Mesenchymal stem cell (in vitro differentiated cells and primary cell): ENCODE measurements at regions not wholly inside any gene's neighbourhood (a gene's known extent, or its start where the extent isn't known, plus 50 kb on each side); places are given as distances from the start of the nearest gene placed in this dataset.

ENCODE experiments used
- DNase-seq: peaks from one replicate; pipeline ENCODE4 v3.0.0-alpha.2; 2013
- H2AFZ ChIP-seq: one replicate; pipeline ENCODE4 v1.6.1; 2013; ENCODE audit warnings: low read depth, mild to moderate bottlenecking, control low read depth, inconsistent platforms, low read length, moderate library complexity
- H2AK5ac ChIP-seq: 2 replicates; pipeline ENCODE4 v1.6.1; 2013; ENCODE audit warnings: low read length, moderate library complexity, mild to moderate bottlenecking, inconsistent platforms; ENCODE audit not compliant: severe bottlenecking
- H2BK120ac ChIP-seq: one replicate; pipeline ENCODE4 v1.6.1; 2013; ENCODE audit warnings: low read depth, mild to moderate bottlenecking, inconsistent platforms, low read length, moderate library complexity
- H2BK12ac ChIP-seq, 2 experiments: one replicate each; pipeline ENCODE4 v1.6.1; 2013; ENCODE audit warnings: inconsistent platforms in 2 of 2, low read length in 2 of 2, mild to moderate bottlenecking in 2 of 2, moderate library complexity in 2 of 2, control low read depth in 1 of 2
- H2BK15ac ChIP-seq: one replicate; pipeline ENCODE4 v1.6.1; 2013; ENCODE audit warnings: mild to moderate bottlenecking, low read depth, inconsistent platforms; ENCODE audit not compliant: poor library complexity, severe bottlenecking
- H2BK5ac ChIP-seq: 2 replicates; pipeline ENCODE4 v1.6.1; 2013; ENCODE audit warnings: low read depth, mild to moderate bottlenecking, low read length, control low read depth, inconsistent platforms; ENCODE audit not compliant: poor library complexity, severe bottlenecking
- H3K14ac ChIP-seq, 2 experiments: one replicate each; pipeline ENCODE4 v1.6.1; 2013; ENCODE audit warnings: inconsistent platforms in 2 of 2, low read length in 2 of 2, control low read depth in 1 of 2, mild to moderate bottlenecking in 1 of 2, moderate library complexity in 1 of 2
- H3K18ac ChIP-seq, 2 experiments: one replicate each; pipeline ENCODE4 v1.6.1; 2013; ENCODE audit warnings: inconsistent platforms in 2 of 2, low read length in 2 of 2, control low read depth in 1 of 2, low read depth in 1 of 2, mild to moderate bottlenecking in 1 of 2
- H3K23ac ChIP-seq, 2 experiments: one replicate each; pipeline ENCODE4 v1.6.1; 2013; ENCODE audit warnings: inconsistent platforms in 2 of 2, low read length in 2 of 2, mild to moderate bottlenecking in 2 of 2, moderate library complexity in 2 of 2, control low read depth in 1 of 2
- H3K27ac ChIP-seq: 2 replicates; pipeline ENCODE4 v1.5.1; 2013; ENCODE audit warnings: mild to moderate bottlenecking, moderate library complexity, low read length, control low read depth, inconsistent platforms; ENCODE audit not compliant: poor library complexity, severe bottlenecking
- H3K27me3 ChIP-seq, 2 experiments: 2 replicates each; pipeline versions ENCODE4 v1.6.1 to v1.7.0; 2013; ENCODE audit warnings: low read length in 2 of 2, mild to moderate bottlenecking in 2 of 2, moderate library complexity in 2 of 2, control low read depth in 1 of 2, inconsistent platforms in 1 of 2; ENCODE audit not compliant: control insufficient read depth in 1 of 2, insufficient read depth in 1 of 2
- H3K36me3 ChIP-seq, 2 experiments: 2 replicates each; pipeline versions ENCODE4 v1.6.1 to v1.7.0; 2013; ENCODE audit warnings: low read length in 2 of 2, control low read depth in 1 of 2, inconsistent platforms in 1 of 2, low read depth in 1 of 2, mild to moderate bottlenecking in 1 of 2; ENCODE audit not compliant: insufficient read depth in 2 of 2, control insufficient read depth in 1 of 2
- H3K4ac ChIP-seq, 2 experiments: one replicate each; pipeline ENCODE4 v1.6.1; 2013; ENCODE audit warnings: inconsistent platforms in 2 of 2, low read length in 2 of 2, mild to moderate bottlenecking in 2 of 2, moderate library complexity in 2 of 2, control low read depth in 1 of 2, low read depth in 1 of 2
- H3K4me1 ChIP-seq: 2 replicates; pipeline ENCODE4 v1.6.1; 2013; ENCODE audit warnings: low read depth, low read length, control low read depth; ENCODE audit not compliant: control insufficient read depth, insufficient read depth
- H3K4me2 ChIP-seq: 2 replicates; pipeline ENCODE4 v1.6.1; 2013; ENCODE audit warnings: low read length, mild to moderate bottlenecking, inconsistent platforms; ENCODE audit not compliant: poor library complexity, severe bottlenecking
- H3K4me3 ChIP-seq, 2 experiments: 2 replicates each; pipeline versions ENCODE4 v1.5.1 to v1.7.0; 2013; ENCODE audit warnings: low read length in 2 of 2, mild to moderate bottlenecking in 2 of 2, control low read depth in 1 of 2, low read depth in 1 of 2; ENCODE audit not compliant: insufficient read depth in 1 of 2
- H3K79me1 ChIP-seq: replicated peaks from 2 replicates; pipeline ENCODE4 v1.6.1; 2013; ENCODE audit warnings: mild to moderate bottlenecking, control low read depth, low read length, inconsistent platforms; ENCODE audit not compliant: poor library complexity, severe bottlenecking
- H3K9ac ChIP-seq: 2 replicates; pipeline ENCODE4 v1.7.0; 2013; ENCODE audit warnings: mild to moderate bottlenecking, low read length, moderate library complexity
- H3K9me3 ChIP-seq: 2 replicates; pipeline ENCODE4 v1.7.0; 2013; ENCODE audit warnings: mild to moderate bottlenecking, low read length; ENCODE audit not compliant: control insufficient read depth
- H4K8ac ChIP-seq: one replicate; pipeline ENCODE4 v1.6.1; 2013; ENCODE audit warnings: inconsistent platforms, mild to moderate bottlenecking, low read length, moderate library complexity
- H4K91ac ChIP-seq: one replicate; pipeline ENCODE4 v1.6.1; 2013; ENCODE audit warnings: mild to moderate bottlenecking, low read length, inconsistent platforms
- WGBS: methylation state at CpG from one replicate; pipeline ENCODE4 v1.1.7; 2013; ENCODE audit warnings: mixed read lengths; 5-methylcytosine and 5-hydroxymethylcytosine counted together

GRCh38 chr9:1300941-1301340, 250.8 kb downstream of the DMRT2 start:
- Histone ChIP-seq H3K14ac (no peak overlapping the region), H2BK12ac (no peak overlapping the region)

GRCh38 chr9:1303932-1304331, 253.8 kb downstream of the DMRT2 start:
- Histone ChIP-seq H3K9me3 (no peaks in the 10 kb centered on the region), H3K79me1 (no peaks in the 10 kb centered on the region), H3K4me2 (no peak overlapping the region), H3K36me3 (no peaks in the 10 kb centered on the region), H3K23ac (no peak overlapping the region), H3K14ac (no peak overlapping the region), H4K8ac (no peak overlapping the region), H3K9ac (no peak overlapping the region), H3K27me3 (no peaks in the 10 kb centered on the region), H2AK5ac (no peak overlapping the region), H2BK15ac (no peak overlapping the region), H2BK120ac (no peak overlapping the region), H2AFZ (no peak overlapping the region), H3K4ac (no peak overlapping the region), H3K27ac (no peak overlapping the region), H2BK5ac (no peak overlapping the region), H3K18ac (no peak overlapping the region), H4K91ac (no peak overlapping the region), H2BK12ac (no peak overlapping the region), H3K4me3 (no peak overlapping the region), H3K4me1 (no peaks in the 10 kb centered on the region)
- 27% methylated on average over 2 of the region's 3 CpGs for WGBS
- no peak for DNase-seq

More at GRCh38 chr9:1300941-1301340, 250.8 kb downstream of the DMRT2 start:
- no peak for DNase-seq
- no CpG with 5 or more reads among the region's 1 CpG for WGBS
- no peaks in the 10 kb centered on the region for H3K36me3 ChIP-seq
- H3K18ac ChIP-seq: no peak overlapping the region
- H2BK120ac ChIP-seq: no peak overlapping the region
- H2BK5ac ChIP-seq: no peak overlapping the region
- H3K27ac ChIP-seq: no peak overlapping the region
- H2AK5ac ChIP-seq: no peak overlapping the region
- H4K91ac ChIP-seq: no peak overlapping the region
- H3K4ac ChIP-seq: no peak overlapping the region
- H3K4me3 ChIP-seq: no peak overlapping the region
- H2AFZ ChIP-seq: no peak overlapping the region
- no peak overlapping the region for H2BK15ac ChIP-seq
- no peaks in the 10 kb centered on the region for H3K27me3 ChIP-seq
- H3K79me1 ChIP-seq: no peaks in the 10 kb centered on the region
- no peaks in the 10 kb centered on the region for H3K4me1 ChIP-seq
- no peak overlapping the region for H3K23ac ChIP-seq
- no peak overlapping the region for H4K8ac ChIP-seq
- no peak overlapping the region for H3K9ac ChIP-seq
- H3K9me3 ChIP-seq: no peaks in the 10 kb centered on the region
- H3K4me2 ChIP-seq: no peak overlapping the region

GRCh38 chr9:1311462-1312042, 261.4 kb downstream of the DMRT2 start:
- no CpG with 5 or more reads among the region's 2 CpGs for WGBS
- no peak overlapping the region for H3K18ac ChIP-seq
- no peak overlapping the region for H3K4me2 ChIP-seq
- H2BK15ac ChIP-seq: no peak overlapping the region
- no peak overlapping the region for H4K91ac ChIP-seq
- H2AFZ ChIP-seq: no peak overlapping the region
- no peaks in the 10 kb centered on the region for H3K36me3 ChIP-seq
- H2BK12ac ChIP-seq: no peak overlapping the region
- no peak overlapping the region for H2BK5ac ChIP-seq
- H3K9ac ChIP-seq: no peak overlapping the region
- no peaks in the 10 kb centered on the region for H3K4me1 ChIP-seq
- H4K8ac ChIP-seq: no peak overlapping the region
- no peak overlapping the region for H3K4me3 ChIP-seq
- no peak overlapping the region for H2AK5ac ChIP-seq
- H3K14ac ChIP-seq: no peak overlapping the region
- DNase-seq: no peak
- no peak overlapping the region for H3K23ac ChIP-seq
- H3K4ac ChIP-seq: no peak overlapping the region
- no peaks in the 10 kb centered on the region for H3K79me1 ChIP-seq
- no peaks in the 10 kb centered on the region for H3K27me3 ChIP-seq
- no peaks in the 10 kb centered on the region for H3K9me3 ChIP-seq
- H2BK120ac ChIP-seq: no peak overlapping the region
- H3K27ac ChIP-seq: no peak overlapping the region

GRCh38 chr9:1319436-1319835, 269.3 kb downstream of the DMRT2 start:
- DNase-seq: no peak
- no peak overlapping the region for H3K27ac ChIP-seq
- H2BK15ac ChIP-seq: no peak overlapping the region
- H2BK120ac ChIP-seq: no peak overlapping the region
- no peak overlapping the region for H3K23ac ChIP-seq
- H4K8ac ChIP-seq: no peak overlapping the region
- no peak overlapping the region for H3K4me2 ChIP-seq
- H4K91ac ChIP-seq: no peak overlapping the region
- no peak overlapping the region for H3K18ac ChIP-seq
- no peak overlapping the region for H2AK5ac ChIP-seq
- no peak overlapping the region for H3K4ac ChIP-seq
- H3K4me3 ChIP-seq: no peak overlapping the region
- no peaks in the 10 kb centered on the region for H3K27me3 ChIP-seq
- H3K36me3 ChIP-seq: no peaks in the 10 kb centered on the region
- H2BK12ac ChIP-seq: no peak overlapping the region
- H3K9ac ChIP-seq: no peak overlapping the region
- no peaks in the 10 kb centered on the region for H3K9me3 ChIP-seq
- H3K14ac ChIP-seq: no peak overlapping the region
- H2BK5ac ChIP-seq: no peak overlapping the region
- 48% methylated on average over 3 of the region's 4 CpGs for WGBS
- H3K79me1 ChIP-seq: no peaks in the 10 kb centered on the region
- H2AFZ ChIP-seq: no peak overlapping the region
- H3K4me1 ChIP-seq: no peaks in the 10 kb centered on the region
